ENCODE measurements at regions not wholly inside any gene's neighbourhood (a gene's known extent, or its start where the extent isn't known, plus 50 kb on each side); places are given as distances from the start of the nearest gene placed in this dataset.

GRCh38 chr1:207250431-207250830 lies 71.0 kb upstream of the CD55 start:
- Histone ChIP-seq H2BK120ac (ENCODE audit: low read depth, low read length) (no peak overlapping the region), H3K14ac (ENCODE audit: low read length in 2 of 2) (no peak overlapping the region), H2BK5ac (ENCODE audit: low read depth, low read length, poor library complexity, severe bottlenecking) (no peak overlapping the region), H4K8ac (ENCODE audit: low read length) (no peak overlapping the region), H4K91ac (ENCODE audit: low read length) (no peak overlapping the region), H3K36me3 (ENCODE audit: control insufficient read depth in 1 of 2, insufficient read depth in 2 of 2, low read depth in 1 of 2, low read length in 2 of 2) (no peaks in the 10 kb centered on the region), H3K79me1 (replicated peaks; ENCODE audit: low read length, poor library complexity, severe bottlenecking) (no peaks in the 10 kb centered on the region), H2BK15ac (ENCODE audit: low read depth, poor library complexity, severe bottlenecking) (no peak overlapping the region), H3K9ac (ENCODE audit: low read length) (no peak overlapping the region), H3K4me2 (ENCODE audit: low read length, poor library complexity, severe bottlenecking) (no peak overlapping the region), H3K27ac (ENCODE audit: low read length, poor library complexity, severe bottlenecking) (no peak overlapping the region), H3K4me3 (ENCODE audit: insufficient read depth in 1 of 2, low read depth in 1 of 2, low read length in 2 of 2) (no peak overlapping the region), H2BK12ac (ENCODE audit: low read length in 2 of 2) (no peak overlapping the region), H3K4ac (ENCODE audit: low read depth in 1 of 2, low read length in 2 of 2) (no peak overlapping the region), H3K4me1 (ENCODE audit: control insufficient read depth, insufficient read depth, low read depth, low read length) (no peaks in the 10 kb centered on the region), H3K18ac (ENCODE audit: low read depth in 1 of 2, low read length in 2 of 2) (no peak overlapping the region), H3K23ac (ENCODE audit: low read length in 2 of 2) (no peak overlapping the region), H3K27me3 (ENCODE audit: control insufficient read depth in 1 of 2, insufficient read depth in 1 of 2, low read length in 2 of 2) (no peaks in the 10 kb centered on the region), H2AK5ac (ENCODE audit: low read length, severe bottlenecking) (no peak overlapping the region), H3K9me3 (ENCODE audit: control insufficient read depth, low read length) (no peaks in the 10 kb centered on the region), H2AFZ (ENCODE audit: low read depth, low read length) (no peak overlapping the region)
- no peak for DNase-seq

DNA sequence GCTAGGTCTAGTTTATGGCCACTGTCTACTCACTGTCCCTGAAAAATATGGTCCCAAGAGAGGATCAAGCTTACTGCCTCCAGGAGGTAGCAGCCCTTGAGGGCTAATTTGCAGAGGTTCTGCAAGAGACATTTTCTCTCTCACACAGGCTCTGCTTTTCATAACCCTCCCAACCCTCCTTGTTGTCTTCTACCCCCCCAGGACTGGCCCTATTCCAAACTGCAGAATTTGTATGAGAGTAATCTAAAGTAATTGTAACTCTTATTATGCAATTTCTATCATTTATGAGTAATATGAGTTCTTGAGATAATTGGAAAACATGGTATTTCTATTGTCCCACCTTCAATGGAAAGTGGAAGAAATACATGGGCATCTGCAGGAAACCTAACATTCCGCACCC lies 70.4 kb upstream of the CD55 start:
- Histone ChIP-seq H3K4ac (ENCODE audit: low read depth in 1 of 2, low read length in 2 of 2) (no peak overlapping the region), H3K4me3 (ENCODE audit: insufficient read depth in 1 of 2, low read depth in 1 of 2, low read length in 2 of 2) (no peak overlapping the region), H2BK120ac (ENCODE audit: low read depth, low read length) (no peak overlapping the region), H4K91ac (ENCODE audit: low read length) (no peak overlapping the region), H3K36me3 (ENCODE audit: control insufficient read depth in 1 of 2, insufficient read depth in 2 of 2, low read depth in 1 of 2, low read length in 2 of 2) (no peaks in the 10 kb centered on the region), H3K9me3 (ENCODE audit: control insufficient read depth, low read length) (no peaks in the 10 kb centered on the region), H2BK15ac (ENCODE audit: low read depth, poor library complexity, severe bottlenecking) (no peak overlapping the region), H3K9ac (ENCODE audit: low read length) (no peak overlapping the region), H3K27me3 (ENCODE audit: control insufficient read depth in 1 of 2, insufficient read depth in 1 of 2, low read length in 2 of 2) (no peaks in the 10 kb centered on the region), H3K18ac (ENCODE audit: low read depth in 1 of 2, low read length in 2 of 2) (no peak overlapping the region), H4K8ac (ENCODE audit: low read length) (no peak overlapping the region), H3K23ac (ENCODE audit: low read length in 2 of 2) (no peak overlapping the region), H2AFZ (ENCODE audit: low read depth, low read length) (no peak overlapping the region), H2AK5ac (ENCODE audit: low read length, severe bottlenecking) (no peak overlapping the region), H3K79me1 (replicated peaks; ENCODE audit: low read length, poor library complexity, severe bottlenecking) (no peaks in the 10 kb centered on the region), H2BK5ac (ENCODE audit: low read depth, low read length, poor library complexity, severe bottlenecking) (no peak overlapping the region), H3K4me2 (ENCODE audit: low read length, poor library complexity, severe bottlenecking) (no peak overlapping the region), H3K27ac (ENCODE audit: low read length, poor library complexity, severe bottlenecking) (no peak overlapping the region), H2BK12ac (ENCODE audit: low read length in 2 of 2) (no peak overlapping the region), H3K14ac (ENCODE audit: low read length in 2 of 2) (no peak overlapping the region), H3K4me1 (ENCODE audit: control insufficient read depth, insufficient read depth, low read depth, low read length) (no peaks in the 10 kb centered on the region)
- DNase-seq = no peak
- no CpG with 5 or more reads among the region's 1 CpG for WGBS

DNA sequence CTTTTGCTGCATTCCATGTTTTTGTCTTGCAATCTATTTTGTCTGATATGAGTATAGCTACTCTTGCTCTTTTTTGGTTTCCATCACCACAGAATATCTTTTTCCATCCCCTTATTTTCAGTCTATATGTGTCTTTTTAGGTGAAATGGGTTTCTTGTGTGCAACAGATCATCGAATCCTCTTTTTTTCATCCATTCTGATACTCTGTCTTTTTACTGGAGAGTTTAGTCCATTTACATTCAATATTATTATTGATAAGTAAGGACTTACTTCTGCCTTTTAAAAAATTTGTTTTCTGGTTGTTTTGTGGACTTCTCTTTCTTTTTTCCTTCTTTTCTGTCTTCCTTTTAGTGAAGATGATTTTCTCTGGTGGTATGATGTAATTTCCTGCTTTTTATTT lies 64.6 kb upstream of the CD55 start:
- H3K4me2 ChIP-seq (ENCODE audit: low read length, poor library complexity, severe bottlenecking) = no peak overlapping the region
- H2AK5ac ChIP-seq (ENCODE audit: low read length, severe bottlenecking) = no peak overlapping the region
- no peaks in the 10 kb centered on the region for H3K79me1 ChIP-seq (replicated peaks; ENCODE audit: low read length, poor library complexity, severe bottlenecking)
- H3K27ac ChIP-seq (ENCODE audit: low read length, poor library complexity, severe bottlenecking) = no peak overlapping the region
- no peaks in the 10 kb centered on the region for H3K27me3 ChIP-seq (ENCODE audit: control insufficient read depth in 1 of 2, insufficient read depth in 1 of 2, low read length in 2 of 2)
- no CpG with 5 or more reads among the region's 1 CpG for whole genome bisulfite sequencing
- H3K23ac ChIP-seq (ENCODE audit: low read length in 2 of 2) = no peak overlapping the region
- H3K14ac ChIP-seq (ENCODE audit: low read length in 2 of 2) = no peak overlapping the region
- H3K9me3 ChIP-seq (ENCODE audit: control insufficient read depth, low read length) = no peaks in the 10 kb centered on the region
- no peak overlapping the region for H2BK15ac ChIP-seq (ENCODE audit: low read depth, poor library complexity, severe bottlenecking)
- no peak overlapping the region for H2BK12ac ChIP-seq (ENCODE audit: low read length in 2 of 2)
- H2BK120ac ChIP-seq (ENCODE audit: low read depth, low read length) = no peak overlapping the region
- H3K18ac ChIP-seq (ENCODE audit: low read depth in 1 of 2, low read length in 2 of 2) = no peak overlapping the region
- H2BK5ac ChIP-seq (ENCODE audit: low read depth, low read length, poor library complexity, severe bottlenecking) = no peak overlapping the region
- no peak overlapping the region for H2AFZ ChIP-seq (ENCODE audit: low read depth, low read length)
- no peaks in the 10 kb centered on the region for H3K4me1 ChIP-seq (ENCODE audit: control insufficient read depth, insufficient read depth, low read depth, low read length)
- no peak overlapping the region for H4K8ac ChIP-seq (ENCODE audit: low read length)
- H3K9ac ChIP-seq (ENCODE audit: low read length) = no peak overlapping the region
- no peak for DNase-seq
- no peak overlapping the region for H4K91ac ChIP-seq (ENCODE audit: low read length)
- H3K4me3 ChIP-seq (ENCODE audit: insufficient read depth in 1 of 2, low read depth in 1 of 2, low read length in 2 of 2) = no peak overlapping the region
- H3K36me3 ChIP-seq (ENCODE audit: control insufficient read depth in 1 of 2, insufficient read depth in 2 of 2, low read depth in 1 of 2, low read length in 2 of 2) = no peaks in the 10 kb centered on the region
- no peak overlapping the region for H3K4ac ChIP-seq (ENCODE audit: low read depth in 1 of 2, low read length in 2 of 2)

- H3K79me1 ChIP-seq (replicated peaks; ENCODE audit: low read length, poor library complexity, severe bottlenecking) = no peaks in the 10 kb centered on the region
- H3K23ac ChIP-seq (ENCODE audit: low read length in 2 of 2) = no peak overlapping the region
- H4K8ac ChIP-seq (ENCODE audit: low read length) = no peak overlapping the region
- no peak overlapping the region for H3K27ac ChIP-seq (ENCODE audit: low read length, poor library complexity, severe bottlenecking)
- no peak overlapping the region for H2AK5ac ChIP-seq (ENCODE audit: low read length, severe bottlenecking)
- H3K9me3 ChIP-seq (ENCODE audit: control insufficient read depth, low read length) = no peaks in the 10 kb centered on the region
- no peak overlapping the region for H2BK12ac ChIP-seq (ENCODE audit: low read length in 2 of 2)
- H3K4me3 ChIP-seq (ENCODE audit: insufficient read depth in 1 of 2, low read depth in 1 of 2, low read length in 2 of 2) = no peak overlapping the region
- DNase-seq = peak; percentile 30
- H3K14ac ChIP-seq (ENCODE audit: low read length in 2 of 2) = no peak overlapping the region
- no peak overlapping the region for H3K4me2 ChIP-seq (ENCODE audit: low read length, poor library complexity, severe bottlenecking)
- H2BK15ac ChIP-seq (ENCODE audit: low read depth, poor library complexity, severe bottlenecking) = no peak overlapping the region
- no peak overlapping the region for H4K91ac ChIP-seq (ENCODE audit: low read length)
- H3K9ac ChIP-seq (ENCODE audit: low read length) = no peak overlapping the region
- H3K4me1 ChIP-seq (ENCODE audit: control insufficient read depth, insufficient read depth, low read depth, low read length) = no peaks in the 10 kb centered on the region
- H2BK5ac ChIP-seq (ENCODE audit: low read depth, low read length, poor library complexity, severe bottlenecking) = no peak overlapping the region
- H3K4ac ChIP-seq (ENCODE audit: low read depth in 1 of 2, low read length in 2 of 2) = no peak overlapping the region
- no peak overlapping the region for H2AFZ ChIP-seq (ENCODE audit: low read depth, low read length)
- no peaks in the 10 kb centered on the region for H3K36me3 ChIP-seq (ENCODE audit: control insufficient read depth in 1 of 2, insufficient read depth in 2 of 2, low read depth in 1 of 2, low read length in 2 of 2)
- no peak overlapping the region for H3K18ac ChIP-seq (ENCODE audit: low read depth in 1 of 2, low read length in 2 of 2)
- H2BK120ac ChIP-seq (ENCODE audit: low read depth, low read length) = no peak overlapping the region
- no peaks in the 10 kb centered on the region for H3K27me3 ChIP-seq (ENCODE audit: control insufficient read depth in 1 of 2, insufficient read depth in 1 of 2, low read length in 2 of 2)
Measured at GRCh38 chr1:207259391-207259790, 62.1 kb upstream of the CD55 start.

Measured in mesenchymal stem cell (in vitro differentiated cells and primary cell).